ENCODE measurements at regions not wholly inside any gene's neighbourhood (a gene's known extent, or its start where the extent isn't known, plus 50 kb on each side); places are given as distances from the start of the nearest gene placed in this dataset.

DNA sequence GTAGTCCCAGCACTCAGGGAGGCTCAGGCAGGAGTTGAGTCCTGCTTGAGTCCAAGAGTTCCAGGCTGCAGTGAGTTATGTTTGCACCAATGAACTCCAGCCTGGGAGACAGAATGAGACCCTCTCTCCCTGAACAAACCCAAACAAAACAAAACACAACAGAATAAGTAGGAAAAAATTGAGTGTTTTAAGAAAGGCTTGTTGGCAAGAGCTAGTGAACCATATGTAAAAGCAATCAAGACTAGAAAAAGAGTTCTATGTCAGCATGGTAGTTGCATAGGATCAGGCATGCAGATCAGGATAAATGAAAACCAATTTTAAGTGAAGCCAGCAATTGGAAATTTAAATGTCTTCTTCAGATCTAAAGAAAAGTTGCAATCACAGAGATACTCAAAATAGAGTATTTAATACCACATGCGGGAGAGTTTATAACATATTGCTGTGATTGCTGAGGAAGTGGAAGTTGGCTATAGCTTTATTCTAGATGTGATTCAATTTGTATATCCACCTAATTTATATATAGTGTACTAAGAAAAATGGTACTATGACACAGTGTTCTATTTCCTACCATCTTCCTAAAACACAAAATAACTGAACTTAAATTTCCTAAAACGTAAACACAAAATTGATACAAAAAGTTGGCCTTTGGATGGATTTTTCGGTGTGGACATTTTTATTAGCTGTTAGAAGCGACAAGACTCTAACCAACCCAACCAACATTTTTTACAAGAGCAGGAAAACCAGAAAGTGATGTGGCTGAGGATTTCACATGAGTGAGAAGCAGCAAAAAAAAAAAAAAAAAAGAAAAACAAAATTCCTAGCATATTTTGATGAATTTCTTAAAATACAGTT, 101.9 kb upstream of the ROBO1 start:
- POLR2A ChIA-PET, result no interaction called here
- H3K36me3 Mint-ChIP-seq (ENCODE audit: low read depth), result no peaks in the 10 kb centered on the region
- CTCF ChIA-PET, result no interaction called here
- peaks cover 8% of the 10 kb centered on the region for H3K9me3 Mint-ChIP-seq
- DNase-seq, result no peak
- H3K27me3 Mint-ChIP-seq, result no peaks in the 10 kb centered on the region
- H3K27ac Mint-ChIP-seq, result no peak overlapping the region
- no peaks in the 10 kb centered on the region for H3K4me1 Mint-ChIP-seq
- H3K4me3 Mint-ChIP-seq, result no peak overlapping the region

DNA sequence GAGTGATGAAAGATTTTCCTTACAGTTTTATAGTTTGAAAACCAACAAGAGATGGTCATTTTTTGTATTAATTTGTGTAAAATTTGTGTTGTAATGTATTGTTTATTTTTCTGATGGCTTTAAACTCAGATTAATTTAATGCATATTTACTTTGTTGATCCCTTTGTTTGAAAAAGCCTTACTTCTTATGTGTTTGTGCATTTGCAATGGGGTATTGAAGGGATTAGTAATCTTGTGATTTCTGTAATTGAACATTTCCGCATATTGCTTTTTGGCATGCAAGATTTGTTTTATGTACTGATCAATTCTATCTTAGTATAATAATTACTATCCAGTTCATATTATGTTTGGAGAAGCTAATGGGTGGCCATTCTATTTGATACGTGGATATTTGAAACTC, 98.4 kb upstream of the ROBO1 start:
- Mint-ChIP-seq H3K27ac (no peak overlapping the region), H3K27me3 (no peaks in the 10 kb centered on the region), H3K4me3 (no peak overlapping the region), H3K9me3 (peaks cover 9% of the 10 kb centered on the region), H3K4me1 (no peaks in the 10 kb centered on the region), H3K36me3 (ENCODE audit: low read depth) (no peaks in the 10 kb centered on the region)
- POLR2A ChIA-PET, result no interaction called here
- CTCF ChIA-PET, result no interaction called here
- no peak for DNase-seq

DNA sequence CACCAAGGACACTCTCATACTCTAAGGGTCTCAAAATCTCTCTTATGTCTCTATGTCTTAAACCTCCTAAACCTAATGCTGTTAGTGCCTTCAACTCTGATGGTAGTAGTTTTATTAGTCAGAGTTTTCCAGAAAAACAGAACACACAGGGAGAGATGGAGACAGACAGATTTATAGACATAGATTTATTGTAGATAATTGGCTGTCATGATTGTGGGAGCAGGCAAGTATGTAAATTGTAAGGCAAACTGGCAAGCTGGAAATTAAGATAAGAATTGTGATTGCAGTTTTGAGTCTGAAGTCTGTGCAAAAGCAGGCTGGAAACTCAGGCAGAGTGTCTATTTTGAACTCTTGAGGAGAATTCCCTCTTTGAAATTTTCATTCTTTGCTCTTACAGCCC, 96.3 kb upstream of the ROBO1 start:
- CTCF ChIA-PET, result no interaction called here
- no peaks in the 10 kb centered on the region for H3K4me1 Mint-ChIP-seq

DNA sequence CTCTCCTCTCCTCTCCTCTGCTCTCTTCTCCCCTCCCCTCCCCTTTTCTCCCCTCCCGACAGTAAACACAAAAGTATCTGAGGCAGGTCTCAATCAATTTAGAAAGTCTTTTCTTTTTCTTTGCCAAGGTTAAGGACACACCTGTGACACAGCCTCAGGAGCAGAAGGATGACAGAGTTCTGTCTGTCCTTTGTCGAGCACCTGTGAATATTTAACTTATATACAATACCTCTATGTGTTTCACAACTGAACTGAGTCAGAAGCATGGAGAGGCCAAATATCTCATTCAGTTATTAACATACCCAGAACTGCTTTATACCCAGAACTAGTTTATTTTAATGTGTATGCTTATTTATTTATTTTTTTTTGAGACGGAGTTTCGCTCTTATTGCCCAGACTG, 81.1 kb upstream of the ROBO1 start:
- H3K36me3 Mint-ChIP-seq (ENCODE audit: low read depth), result no peaks in the 10 kb centered on the region
- H3K27ac Mint-ChIP-seq, result no peak overlapping the region
- H3K4me3 Mint-ChIP-seq, result no peak overlapping the region
- no peaks in the 10 kb centered on the region for H3K9me3 Mint-ChIP-seq
- no peaks in the 10 kb centered on the region for H3K27me3 Mint-ChIP-seq
- ChIA-PET POLR2A (no interaction called here), CTCF (no interaction called here)
- no peaks in the 10 kb centered on the region for H3K4me1 Mint-ChIP-seq
- no peak for DNase-seq

More for the DNA sequence above, 96.3 kb upstream of the ROBO1 start:
- H3K9me3 Mint-ChIP-seq, result peaks cover 14% of the 10 kb centered on the region
- no peak overlapping the region for H3K4me3 Mint-ChIP-seq
- no peak for DNase-seq
- H3K36me3 Mint-ChIP-seq (ENCODE audit: low read depth), result no peaks in the 10 kb centered on the region
- H3K27ac Mint-ChIP-seq, result no peak overlapping the region
- POLR2A ChIA-PET, result no interaction called here
- no peaks in the 10 kb centered on the region for H3K27me3 Mint-ChIP-seq

DNA sequence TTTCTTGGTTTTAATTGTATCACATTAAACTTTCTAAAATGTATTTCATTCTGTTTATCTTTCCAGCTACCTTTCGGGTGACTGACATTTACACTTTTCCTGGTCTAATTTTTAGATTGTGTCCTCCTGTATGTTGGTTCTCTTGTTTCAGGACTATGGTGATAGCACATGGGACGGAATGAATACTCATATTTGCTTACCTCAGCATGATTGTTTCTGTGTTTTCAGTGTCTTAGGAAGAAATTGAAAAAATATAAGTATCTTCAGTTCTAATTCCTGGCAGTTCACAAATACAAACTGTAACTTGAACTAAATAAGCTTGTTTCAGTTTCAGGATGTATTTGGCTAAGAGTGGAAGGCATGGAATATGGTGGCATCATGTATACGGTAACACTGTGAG, 80.1 kb upstream of the ROBO1 start:
- H3K4me1 Mint-ChIP-seq, result no peaks in the 10 kb centered on the region
- H3K36me3 Mint-ChIP-seq (ENCODE audit: low read depth), result no peaks in the 10 kb centered on the region
- no peaks in the 10 kb centered on the region for H3K27me3 Mint-ChIP-seq
- no peak overlapping the region for H3K27ac Mint-ChIP-seq
- H3K9me3 Mint-ChIP-seq, result no peaks in the 10 kb centered on the region
- no peak overlapping the region for H3K4me3 Mint-ChIP-seq
- ChIA-PET CTCF (interaction anchor here (0.7 kb wide), 1 partner anchor 28 kb away, joined by 3 read pairs; no protein-coding TSS in a partner anchor), POLR2A (no interaction called here)
- no peak for DNase-seq

DNA sequence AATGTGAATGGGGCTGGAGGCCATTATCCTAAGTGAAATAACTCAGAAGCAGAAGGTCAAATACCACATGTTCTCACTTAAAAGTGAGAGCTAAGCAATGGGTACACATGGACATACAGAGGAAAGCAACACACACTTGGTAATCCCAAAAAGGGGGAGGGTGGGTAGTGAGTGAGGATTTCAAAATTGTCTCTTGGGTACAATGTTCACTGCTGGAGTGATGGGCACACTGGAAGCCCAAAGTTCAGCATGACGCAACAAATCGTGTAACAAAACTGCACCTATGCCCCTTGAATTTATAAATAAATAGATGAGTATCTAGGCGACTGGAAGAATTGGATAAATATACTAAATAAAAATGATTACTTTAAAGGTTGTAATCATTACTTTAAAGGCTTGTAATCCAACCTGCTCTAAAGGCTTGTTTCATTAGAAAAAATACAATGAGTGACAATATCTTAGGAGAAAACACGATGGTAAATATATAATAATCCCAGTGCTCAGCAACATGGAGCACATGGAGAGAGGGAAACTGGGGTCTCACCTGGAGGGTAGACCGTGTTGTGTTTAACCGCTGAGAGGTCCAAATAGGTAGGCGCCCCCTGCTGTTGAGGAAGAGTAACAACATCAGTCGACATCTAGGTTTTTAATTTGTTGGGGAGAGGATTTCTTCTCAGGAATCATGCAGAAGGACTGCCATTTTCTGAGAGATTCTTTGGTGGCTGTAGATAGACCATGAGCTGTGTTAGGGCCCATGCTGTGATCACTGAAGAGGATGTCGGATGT, 78.5 kb upstream of the ROBO1 start:
- no peak for DNase-seq
- Mint-ChIP-seq H3K4me3 (no peak overlapping the region), H3K36me3 (ENCODE audit: low read depth) (no peaks in the 10 kb centered on the region), H3K27me3 (no peaks in the 10 kb centered on the region), H3K9me3 (no peaks in the 10 kb centered on the region), H3K4me1 (no peaks in the 10 kb centered on the region), H3K27ac (no peak overlapping the region)
- ChIA-PET CTCF (no interaction called here), POLR2A (no interaction called here)

DNA sequence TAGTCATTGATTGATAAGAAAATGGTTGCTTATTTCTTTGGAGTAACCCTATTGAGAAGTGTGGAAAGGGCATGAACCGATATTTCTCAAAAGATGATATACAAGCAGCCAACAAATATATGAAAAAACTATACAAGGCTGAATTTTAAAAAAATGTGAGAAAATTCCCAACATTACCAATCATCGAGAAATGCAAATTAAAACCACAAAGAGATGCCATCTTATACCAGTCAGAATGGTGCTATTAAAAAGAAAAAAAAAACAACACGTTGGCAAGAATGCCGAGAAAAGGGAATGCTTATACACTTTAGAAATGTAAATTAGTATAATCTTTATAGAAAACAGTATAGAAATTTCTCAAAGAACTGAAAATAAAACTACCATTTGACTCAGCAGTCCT, 77.7 kb upstream of the ROBO1 start:
- H3K9me3 Mint-ChIP-seq, result no peaks in the 10 kb centered on the region
- H3K4me3 Mint-ChIP-seq, result no peak overlapping the region
- DNase-seq, result no peak
- no peaks in the 10 kb centered on the region for H3K4me1 Mint-ChIP-seq
- H3K36me3 Mint-ChIP-seq (ENCODE audit: low read depth), result no peaks in the 10 kb centered on the region
- CTCF ChIA-PET, result no interaction called here
- POLR2A ChIA-PET, result no interaction called here
- H3K27ac Mint-ChIP-seq, result no peak overlapping the region
- H3K27me3 Mint-ChIP-seq, result no peaks in the 10 kb centered on the region

DNA sequence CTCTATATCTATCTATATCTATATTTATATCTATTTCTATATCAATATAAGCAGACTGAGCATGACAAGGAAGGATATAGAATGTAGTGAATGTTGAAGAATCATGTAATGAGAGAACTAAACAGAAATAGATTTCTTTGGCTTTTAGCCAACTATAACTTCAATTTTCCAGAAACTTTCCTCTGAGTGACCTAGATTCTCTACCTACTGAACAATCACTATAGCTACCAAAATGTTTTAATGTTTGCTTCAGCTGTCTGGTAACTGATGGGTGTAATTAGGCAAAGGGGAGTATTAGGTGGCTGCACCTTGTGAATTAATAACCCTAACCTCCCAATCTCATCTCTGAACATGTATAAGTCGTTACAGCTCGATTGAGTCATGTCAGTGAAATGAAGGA, 76.4 kb upstream of the ROBO1 start:
- ChIA-PET CTCF (no interaction called here), POLR2A (no interaction called here)
- H3K36me3 Mint-ChIP-seq (ENCODE audit: low read depth), result no peaks in the 10 kb centered on the region
- no peak overlapping the region for H3K27ac Mint-ChIP-seq
- no peak for DNase-seq
- H3K4me3 Mint-ChIP-seq, result no peak overlapping the region
- no peaks in the 10 kb centered on the region for H3K27me3 Mint-ChIP-seq
- no peaks in the 10 kb centered on the region for H3K9me3 Mint-ChIP-seq
- H3K4me1 Mint-ChIP-seq, result no peaks in the 10 kb centered on the region

DNA sequence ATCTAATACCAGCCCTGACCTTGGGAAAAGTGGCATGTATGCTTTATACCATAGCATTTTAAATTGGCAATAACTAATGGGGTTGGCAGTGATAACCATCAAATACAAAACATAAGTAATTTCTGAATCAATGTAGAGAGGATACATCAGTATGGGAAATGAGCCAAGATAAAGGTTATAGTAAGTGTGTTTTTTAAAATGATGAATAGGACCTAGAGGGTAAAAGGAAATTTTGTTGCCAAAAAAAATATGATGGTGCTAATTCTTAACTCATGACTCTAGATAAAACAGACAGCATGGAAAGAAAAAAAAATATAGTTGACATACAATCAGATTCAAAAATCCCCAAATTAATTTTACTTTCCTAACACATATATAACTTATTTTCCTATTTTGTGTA, 75.4 kb upstream of the ROBO1 start:
- CTCF ChIA-PET, result no interaction called here
- DNase-seq, result no peak
- POLR2A ChIA-PET, result no interaction called here
- Mint-ChIP-seq H3K4me3 (no peak overlapping the region), H3K9me3 (no peaks in the 10 kb centered on the region), H3K27ac (no peak overlapping the region), H3K4me1 (no peaks in the 10 kb centered on the region), H3K36me3 (ENCODE audit: low read depth) (no peaks in the 10 kb centered on the region), H3K27me3 (no peaks in the 10 kb centered on the region)

DNA sequence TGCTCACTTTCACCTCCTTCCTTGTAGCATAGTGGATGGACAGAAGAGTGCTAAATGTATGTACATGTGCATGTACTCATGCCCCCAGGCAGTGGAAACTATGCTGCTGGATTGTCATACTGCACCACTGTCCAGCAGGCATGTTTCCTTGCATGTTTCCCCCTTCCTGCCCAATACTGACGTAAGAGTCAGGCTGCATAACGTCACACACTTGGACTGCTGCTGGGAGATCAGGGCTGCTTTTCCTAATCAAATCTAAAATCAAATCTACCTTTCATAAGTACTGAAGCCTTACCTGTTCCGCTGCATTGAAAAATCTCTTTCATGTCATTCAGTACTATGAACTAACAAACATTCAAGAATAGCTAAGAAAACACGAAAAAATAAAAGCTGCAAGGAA, 67.9 kb upstream of the ROBO1 start:
- no peaks in the 10 kb centered on the region for H3K27me3 Mint-ChIP-seq
- no peak overlapping the region for H3K27ac Mint-ChIP-seq
- H3K36me3 Mint-ChIP-seq (ENCODE audit: low read depth), result no peaks in the 10 kb centered on the region
- H3K4me3 Mint-ChIP-seq, result no peak overlapping the region
- POLR2A ChIA-PET, result no interaction called here
- DNase-seq, result no peak
- CTCF ChIA-PET, result no interaction called here
- peaks cover 11% of the 10 kb centered on the region for H3K9me3 Mint-ChIP-seq
- H3K4me1 Mint-ChIP-seq, result no peaks in the 10 kb centered on the region

DNA sequence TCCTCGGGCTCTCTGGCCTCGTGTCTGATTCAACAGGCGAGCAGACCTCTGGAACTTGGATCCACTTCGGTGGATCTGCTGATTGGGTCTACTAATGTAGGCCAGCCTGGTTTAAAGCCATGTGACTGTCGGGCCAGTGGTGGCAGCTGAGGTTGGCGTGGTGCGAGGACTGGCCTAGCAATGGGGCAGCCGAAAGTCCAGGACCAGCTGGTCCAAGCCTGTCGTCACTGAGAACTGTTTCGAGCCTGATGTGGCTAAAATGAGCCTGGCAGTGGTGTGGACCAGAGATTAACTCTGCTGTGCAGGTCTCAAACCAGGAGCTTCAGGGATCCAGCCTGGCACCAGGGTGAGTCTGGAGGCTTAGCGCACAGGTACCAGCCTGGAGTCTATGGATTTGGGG, 56.4 kb upstream of the ROBO1 start:
- DNase-seq, result no peak
- Mint-ChIP-seq H3K4me3 (no peak overlapping the region), H3K9me3 (peaks cover 4% of the 10 kb centered on the region), H3K36me3 (ENCODE audit: low read depth) (no peaks in the 10 kb centered on the region), H3K27ac (no peak overlapping the region), H3K27me3 (no peaks in the 10 kb centered on the region), H3K4me1 (no peaks in the 10 kb centered on the region)
- CTCF ChIA-PET, result no interaction called here
- POLR2A ChIA-PET, result no interaction called here

DNA sequence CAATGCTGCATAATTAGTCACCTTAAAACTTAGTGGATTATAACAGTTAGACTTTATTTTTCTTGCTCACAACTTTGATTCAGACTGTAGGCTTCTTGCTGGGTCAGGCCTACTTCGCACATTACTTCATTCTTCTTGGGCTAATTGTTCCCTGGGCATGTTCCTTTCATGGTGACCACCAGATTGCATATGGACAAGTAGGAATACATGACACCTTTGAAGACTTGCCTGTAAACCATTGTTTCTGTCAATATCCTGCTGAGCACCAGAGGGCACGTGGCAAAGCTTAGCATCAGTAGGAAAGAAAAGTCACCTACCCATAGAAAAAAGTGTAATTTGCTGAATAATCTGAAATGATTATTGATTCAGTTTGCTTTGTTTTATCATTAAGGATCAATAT, 54.3 kb upstream of the ROBO1 start:
- H3K4me1 Mint-ChIP-seq, result no peaks in the 10 kb centered on the region
- POLR2A ChIA-PET, result no interaction called here
- DNase-seq, result no peak
- no peaks in the 10 kb centered on the region for H3K27me3 Mint-ChIP-seq
- H3K4me3 Mint-ChIP-seq, result no peak overlapping the region
- H3K9me3 Mint-ChIP-seq, result peaks cover 6% of the 10 kb centered on the region
- no peaks in the 10 kb centered on the region for H3K36me3 Mint-ChIP-seq (ENCODE audit: low read depth)
- CTCF ChIA-PET, result no interaction called here
- H3K27ac Mint-ChIP-seq, result no peak overlapping the region

DNA sequence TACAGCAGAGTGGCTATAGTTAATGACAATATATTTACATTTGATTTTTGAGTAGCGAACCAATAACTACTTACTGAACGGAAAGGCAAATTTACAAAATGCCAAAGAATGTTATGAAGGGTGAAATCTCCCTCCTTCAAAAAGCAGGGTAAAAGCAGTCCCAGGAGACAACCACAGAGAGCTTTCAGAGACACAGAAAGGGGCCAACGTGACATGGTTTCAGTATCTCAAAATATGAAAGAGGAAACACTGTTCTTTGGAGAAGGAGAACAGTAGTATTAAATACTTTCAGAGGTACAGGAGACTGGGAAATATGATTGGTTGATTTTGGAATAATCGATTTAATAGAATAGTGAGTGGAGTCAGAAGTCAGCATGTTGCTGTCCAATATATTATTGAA, 52.3 kb upstream of the ROBO1 start:
- Mint-ChIP-seq H3K36me3 (ENCODE audit: low read depth) (no peaks in the 10 kb centered on the region), H3K27me3 (no peaks in the 10 kb centered on the region), H3K9me3 (peaks cover 14% of the 10 kb centered on the region), H3K4me3 (no peak overlapping the region), H3K4me1 (no peaks in the 10 kb centered on the region), H3K27ac (no peak overlapping the region)
- ChIA-PET CTCF (interaction anchor here (0.9 kb wide), 1 partner anchor 27 kb away, joined by 3 read pairs; no protein-coding TSS in a partner anchor), POLR2A (no interaction called here)
- DNase-seq, result no peak

DNA sequence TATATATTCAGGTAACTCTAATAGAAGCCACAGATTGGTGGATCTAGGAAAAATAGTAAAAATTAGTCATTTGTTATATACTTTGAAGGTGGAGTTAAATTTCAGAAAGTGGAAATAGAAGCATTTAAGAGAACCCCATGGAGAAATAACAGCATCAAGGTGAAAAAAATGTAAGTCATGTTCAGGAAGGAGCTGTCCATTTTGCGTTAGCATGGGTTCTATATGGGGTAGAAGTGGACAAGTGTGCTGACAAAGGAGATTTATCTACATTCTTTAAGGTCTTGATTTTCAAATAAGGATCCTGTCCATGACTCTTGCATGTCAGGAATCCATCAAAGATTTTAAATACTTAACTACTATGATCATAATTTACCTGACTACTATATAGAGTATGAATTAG, 50.2 kb upstream of the ROBO1 start:
- ChIA-PET CTCF (no interaction called here), POLR2A (no interaction called here)
- Mint-ChIP-seq H3K9me3 (peaks cover 15% of the 10 kb centered on the region), H3K27ac (no peak overlapping the region), H3K4me1 (no peaks in the 10 kb centered on the region), H3K36me3 (ENCODE audit: low read depth) (no peaks in the 10 kb centered on the region), H3K27me3 (no peaks in the 10 kb centered on the region), H3K4me3 (no peak overlapping the region)
- DNase-seq, result no peak

Measured in activated CD4-positive, alpha-beta T cell treated with anti-CD3 and anti-CD28 coated beads, Interleukin-2, amount 10 ng/mL, durations not matched to agents 7 days and 5 days (primary cell).